Germinal center (tissue), 1 donor: ENCODE measurements at regions not wholly inside any gene's neighbourhood (a gene's known extent, or its start where the extent isn't known, plus 50 kb on each side); places are given as distances from the start of the nearest gene placed in this dataset.

Experiments
- DNase-seq: peaks from one replicate; pipeline ENCODE4 v3.0.0; 2012; ENCODE audit warnings: mixed read lengths, low spot score

- no peak for DNase-seq
Observed at GRCh38 chr18:25646971-25647370, 295.0 kb upstream of the ZNF521 start.

GRCh38 chr18:25639596-25639995 is 287.6 kb upstream of the ZNF521 start:
- no peak for DNase-seq

GRCh38 chr18:25633563-25633962 is 281.6 kb upstream of the ZNF521 start:
- DNase-seq, result no peak

- DNase-seq, result no peak
Observed at GRCh38 chr18:25630682-25631081, 278.7 kb upstream of the ZNF521 start.

- DNase-seq, result no peak
Observed at GRCh38 chr18:25621682-25622081, 269.7 kb upstream of the ZNF521 start.

GRCh38 chr18:25621144-25621543 is 269.2 kb upstream of the ZNF521 start:
- no peak for DNase-seq

- no peak for DNase-seq
Observed at GRCh38 chr18:25614168-25614567, 262.2 kb upstream of the ZNF521 start.

- no peak for DNase-seq
Observed at GRCh38 chr18:25612466-25612865, 260.5 kb upstream of the ZNF521 start.

GRCh38 chr18:25608091-25608490 is 256.1 kb upstream of the ZNF521 start:
- DNase-seq, result no peak

GRCh38 chr18:25604894-25605597 is 253.1 kb upstream of the ZNF521 start:
- no peak for DNase-seq

- DNase-seq, result no peak
Observed at GRCh38 chr18:25604196-25604893, 252.4 kb upstream of the ZNF521 start.

- no peak for DNase-seq
Observed at GRCh38 chr18:25599443-25599842, 247.5 kb upstream of the ZNF521 start.

GRCh38 chr18:25597476-25597875 is 245.5 kb upstream of the ZNF521 start:
- DNase-seq, result no peak

- DNase-seq, result no peak
Observed at GRCh38 chr18:25595274-25596060, 243.5 kb upstream of the ZNF521 start.

- no peak for DNase-seq
Observed at GRCh38 chr18:25594351-25594750, 242.4 kb upstream of the ZNF521 start.

GRCh38 chr18:25592804-25593360 is 240.9 kb upstream of the ZNF521 start:
- no peak for DNase-seq

GRCh38 chr18:25590456-25590855 is 238.5 kb upstream of the ZNF521 start:
- no peak for DNase-seq

- no peak for DNase-seq
Observed at GRCh38 chr18:25587545-25587944, 235.6 kb upstream of the ZNF521 start.

- no peak for DNase-seq
Observed at GRCh38 chr18:25568986-25569385, 217.0 kb upstream of the ZNF521 start.

- no peak for DNase-seq
Observed at GRCh38 chr18:25563816-25564683, 212.1 kb upstream of the ZNF521 start.

- DNase-seq, result no peak
Observed at GRCh38 chr18:25563346-25563745, 211.4 kb upstream of the ZNF521 start.

GRCh38 chr18:25561918-25562317 is 210.0 kb upstream of the ZNF521 start:
- no peak for DNase-seq
